GM10248 (cell line): ENCODE measurements at regions not wholly inside any gene's neighbourhood (a gene's known extent, or its start where the extent isn't known, plus 50 kb on each side); places are given as distances from the start of the nearest gene placed in this dataset.

ENCODE experiments used
- CTCF ChIA-PET: fragments of 300-600 bp; sonication (Branson Sonifier 250); formaldehyde crosslinking; extraction: SDS; loops from one replicate; lab custom pipeline; 2021; ENCODE audit warnings: antibody characterized with exemption; lab: Yijun Ruan, JAX
- POLR2A ChIA-PET: fragments of 350-650 bp; sonication (Branson Sonifier 250); formaldehyde crosslinking; extraction: SDS; loops from one replicate; lab custom pipeline; 2020; ENCODE audit warnings: antibody characterized with exemption; lab: Yijun Ruan, JAX
- DNase-seq: peaks from one replicate; pipeline ENCODE4 v3.0.0; 2012; ENCODE audit errors: extremely low spot score
- CTCF ChIP-seq: IDR thresholded peaks from 2 replicates; pipeline ENCODE4 v1.5.1; 2012; ENCODE audit warnings: mild to moderate bottlenecking, low read depth; ENCODE audit errors: extremely low read depth, missing control alignments, control extremely low read depth

- ChIA-PET CTCF (interaction anchor here (1.1 kb wide), 1 partner anchor 10 kb away, joined by 3 read pairs; no protein-coding TSS in a partner anchor), POLR2A (no interaction called here)
- DNase-seq = no peak
- no peak for TF ChIP-seq CTCF
Measured at GRCh38 chr18:45337477-45337876, 277.8 kb upstream of the SLC14A2 start.

DNA sequence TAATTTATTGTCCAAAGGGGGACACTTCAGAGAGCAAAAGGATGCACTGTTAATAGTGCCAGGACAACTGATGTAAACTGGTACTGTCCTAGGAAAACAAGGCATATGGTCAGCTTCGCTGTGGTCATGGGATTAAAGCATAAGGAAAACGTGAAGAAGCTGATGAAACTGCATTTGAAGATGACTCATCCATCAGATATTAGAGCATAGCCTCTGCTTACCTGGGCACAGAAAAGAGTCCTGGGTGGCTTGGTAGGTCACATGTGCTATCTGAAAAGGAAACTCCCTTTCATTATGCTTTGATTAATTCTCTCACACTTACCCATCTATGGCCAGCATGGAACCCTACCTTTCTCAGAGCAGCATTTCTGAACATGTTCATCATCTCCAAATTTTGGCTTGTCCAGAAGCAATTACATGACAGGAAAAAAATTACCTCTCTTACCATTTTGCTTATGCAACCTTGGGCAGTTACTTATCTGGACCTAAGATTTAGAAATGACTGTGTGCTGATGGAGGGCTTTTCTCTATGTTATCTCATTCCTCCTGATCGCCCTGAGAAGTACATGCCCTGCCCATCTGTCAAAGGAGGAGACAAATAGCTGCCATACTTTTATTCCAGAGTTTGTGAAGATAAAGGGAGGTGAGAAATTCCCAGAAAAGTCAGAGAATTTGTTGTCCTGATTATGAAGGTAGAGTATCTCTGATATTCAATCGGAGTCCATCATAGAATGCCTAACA lies 275.3 kb upstream of the SLC14A2 start:
- POLR2A ChIA-PET = no interaction called here
- TF ChIP-seq CTCF = no peak
- CTCF ChIA-PET = interaction anchor here (1.1 to 1.6 kb wide), 3 partner anchors 9 to 45 kb away, joined by 3 to 5 read pairs (median 4); no protein-coding TSS in a partner anchor
- DNase-seq = no peak

DNA sequence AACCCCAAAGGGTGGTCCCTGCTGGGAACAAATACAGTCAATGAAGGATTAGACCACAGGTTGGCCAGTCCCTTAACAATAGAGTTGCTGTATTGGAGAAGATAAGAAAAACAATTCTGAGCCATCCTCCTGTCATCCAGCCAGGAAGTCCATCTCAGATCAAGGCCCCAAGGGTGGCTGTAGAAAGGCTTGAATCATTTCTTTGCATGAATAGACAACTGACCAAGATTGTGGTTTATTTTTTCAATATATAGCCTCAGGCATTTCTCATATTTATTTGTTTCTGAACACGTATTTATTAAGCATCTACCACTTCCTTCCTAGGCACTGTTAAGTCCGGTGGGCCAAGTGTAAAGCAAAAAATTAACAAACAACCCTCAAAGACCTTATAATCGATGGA lies 274.4 kb upstream of the SLC14A2 start:
- CTCF ChIA-PET = interaction anchor here (1.6 kb wide), 1 partner anchor 8 kb away, joined by 5 read pairs; no protein-coding TSS in a partner anchor
- TF ChIP-seq CTCF = no peak
- POLR2A ChIA-PET = no interaction called here
- no peak for DNase-seq

DNA sequence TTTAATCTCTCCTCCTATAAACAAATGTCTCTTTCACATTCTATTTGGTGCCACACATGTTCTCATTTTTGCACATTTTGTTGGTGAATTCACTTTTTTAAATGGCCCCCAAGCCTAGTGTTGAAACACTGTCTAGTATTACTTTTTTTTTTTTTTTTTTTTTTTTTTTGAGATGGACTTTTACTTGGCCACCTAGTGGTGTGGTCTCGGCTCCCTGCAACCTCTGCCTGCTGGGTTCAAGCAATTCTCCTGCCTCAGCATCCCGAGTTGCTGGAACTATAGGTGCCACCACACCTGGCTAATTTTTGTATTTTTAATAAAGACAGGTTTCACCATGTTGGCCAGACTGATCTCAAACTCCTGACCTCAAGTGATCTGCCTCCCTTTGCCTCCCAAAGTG lies 273.8 kb upstream of the SLC14A2 start:
- DNase-seq = no peak
- ChIA-PET CTCF (interaction anchor here (1.4 kb wide), 1 partner anchor 15 kb away, joined by 3 read pairs; no protein-coding TSS in a partner anchor), POLR2A (no interaction called here)
- TF ChIP-seq CTCF = no peak

- DNase-seq = no peak
- no peak for TF ChIP-seq CTCF
- CTCF ChIA-PET = interaction anchor here (1.4 kb wide), 1 partner anchor 15 kb away, joined by 3 read pairs; no protein-coding TSS in a partner anchor
- POLR2A ChIA-PET = no interaction called here
Measured at GRCh38 chr18:45342166-45342565, 273.1 kb upstream of the SLC14A2 start.

DNA sequence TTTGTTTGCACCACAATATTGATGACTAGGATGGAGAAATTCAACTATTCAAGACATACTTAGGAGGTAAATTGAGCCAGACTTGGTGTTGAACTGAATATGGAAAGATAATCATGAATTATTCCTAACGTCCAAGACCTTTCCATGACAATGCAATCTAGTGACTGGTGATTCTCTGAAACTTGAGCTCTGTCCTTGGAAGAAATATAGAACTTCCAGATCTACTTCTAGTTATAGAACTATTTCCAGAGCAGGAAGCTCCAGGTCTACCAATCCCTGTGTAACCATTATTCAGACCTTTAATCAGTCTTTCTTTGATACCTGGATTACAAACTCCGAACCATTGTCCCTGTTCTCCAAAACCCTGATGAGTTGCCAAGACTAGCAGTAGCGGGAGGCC lies 272.6 kb upstream of the SLC14A2 start:
- TF ChIP-seq CTCF = no peak
- CTCF ChIA-PET = interaction anchor here (1.4 kb wide), 1 partner anchor 16 kb away, joined by 3 read pairs; no protein-coding TSS in a partner anchor
- DNase-seq = no peak
- POLR2A ChIA-PET = no interaction called here
